GM19397 (cell line): ENCODE measurements at regions not wholly inside any gene's neighbourhood (a gene's known extent, or its start where the extent isn't known, plus 50 kb on each side); places are given as distances from the start of the nearest gene placed in this dataset.
"Not testable (repeated sequence)": the region's sequence is repeated elsewhere in the genome, so short reads cannot be mapped to it uniquely, and the experiment has no call there.

Source experiments
- ATAC-seq: cut with Tn5 transposase; IDR thresholded peaks from one replicate; pipeline ENCODE4 v1.9.1; 2021; ENCODE audit warnings: mild to moderate bottlenecking, moderate library complexity; ENCODE audit not compliant: unreplicated experiment

DNA sequence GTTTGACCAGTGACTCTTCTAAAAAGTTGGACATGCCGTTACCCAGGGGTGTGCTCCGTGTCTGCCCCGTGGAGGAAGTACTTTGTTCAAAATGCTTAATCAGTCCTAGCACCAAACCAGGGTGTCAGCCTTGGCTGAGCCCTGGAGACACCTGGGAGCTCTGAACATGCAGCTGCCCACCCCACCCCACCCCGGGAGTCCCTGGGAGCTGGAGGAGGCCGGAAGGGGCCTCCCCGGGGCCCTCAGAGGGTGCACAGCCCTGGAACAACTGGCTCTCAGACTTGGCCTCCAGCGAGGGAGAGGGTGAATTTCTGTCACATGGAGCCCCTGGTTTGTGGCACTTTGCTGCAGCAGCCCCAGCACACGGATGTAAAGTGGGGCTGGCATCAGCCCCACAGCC lies 152.1 kb downstream of the LAT start:
- not testable (repeated sequence) for ATAC-seq

GRCh38 chr16:29136046-29136696 lies 151.3 kb downstream of the LAT start:
- not testable (repeated sequence) for ATAC-seq

DNA sequence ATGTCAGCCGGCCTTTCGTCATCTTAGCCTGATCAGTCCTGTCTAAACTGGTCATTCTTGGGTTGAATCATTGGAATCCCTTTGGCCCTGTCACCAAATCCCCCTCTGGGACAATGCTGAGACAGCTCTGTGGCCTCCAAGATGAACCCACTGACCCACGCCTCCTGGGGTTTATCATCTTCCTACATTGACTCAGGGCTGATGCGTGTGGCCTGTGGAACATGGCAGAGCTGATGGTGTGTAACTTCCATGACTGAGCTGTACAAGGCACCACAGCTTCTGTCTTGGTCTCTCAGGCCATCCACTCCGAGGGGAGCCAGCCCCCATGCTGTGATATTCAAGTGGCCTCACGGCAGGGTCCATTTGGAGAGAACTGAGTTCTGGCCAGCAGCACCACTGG lies 150.2 kb downstream of the LAT start:
- not testable (repeated sequence) for ATAC-seq

DNA sequence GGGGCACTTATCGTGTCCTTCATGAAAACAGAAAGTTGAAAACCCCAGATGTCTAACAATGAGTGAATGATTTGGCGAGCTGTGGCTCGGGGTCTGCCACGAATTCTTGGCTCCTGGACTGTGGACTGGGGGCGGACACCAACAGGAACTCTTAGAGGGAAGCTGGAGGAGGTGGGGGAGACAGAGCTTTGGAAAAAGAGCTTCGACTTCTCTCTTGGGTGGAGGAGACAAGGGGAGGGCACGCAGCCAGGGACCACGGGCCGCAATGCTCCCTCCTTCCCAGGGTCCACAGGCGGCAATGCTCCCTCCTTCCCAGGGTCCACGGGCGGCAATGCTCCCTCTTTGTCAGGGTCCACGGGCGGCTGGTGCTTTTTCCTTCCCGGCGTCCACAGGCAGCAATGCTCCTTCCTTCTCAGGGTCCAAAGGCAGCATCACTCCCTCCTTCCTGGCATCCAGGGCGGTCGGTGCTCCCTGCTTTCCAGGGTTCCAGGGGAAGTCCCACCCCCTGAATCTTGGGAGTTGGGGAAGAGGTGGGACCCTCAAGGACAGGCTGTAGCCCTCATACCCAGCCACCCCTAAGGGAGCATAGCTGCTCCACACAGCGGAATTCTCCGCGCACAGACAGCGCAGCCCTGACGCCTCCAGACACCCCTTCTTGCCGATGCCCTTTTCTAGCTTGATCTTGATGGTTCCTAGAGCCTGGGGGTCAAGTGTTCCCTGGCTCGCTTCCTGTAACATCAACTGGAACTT lies 149.0 kb downstream of the LAT start:
- not testable (repeated sequence) for ATAC-seq

DNA sequence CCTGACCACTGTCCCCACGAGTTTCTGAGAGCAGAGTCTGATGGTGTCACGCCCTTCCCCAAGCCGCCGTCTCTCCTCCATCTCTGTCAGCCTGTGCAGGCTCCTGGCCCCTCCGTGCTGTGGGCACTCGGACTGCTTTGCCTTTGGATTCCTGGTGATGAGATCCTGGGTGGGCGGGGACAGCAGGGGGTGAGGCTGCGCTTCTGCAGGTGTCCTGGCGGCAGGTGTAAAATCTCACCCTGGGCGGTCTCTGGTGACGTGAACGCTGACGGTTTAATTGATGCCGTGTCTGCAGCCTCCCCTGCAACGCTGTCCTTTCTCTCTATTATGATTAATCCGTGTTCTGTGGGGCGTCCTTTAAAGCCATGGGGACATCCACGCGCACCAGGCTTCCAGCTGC lies 148.0 kb downstream of the LAT start:
- not testable (repeated sequence) for ATAC-seq

- ATAC-seq: not testable (repeated sequence)
Measured at GRCh38 chr16:29132444-29132843, 147.6 kb downstream of the LAT start.

DNA sequence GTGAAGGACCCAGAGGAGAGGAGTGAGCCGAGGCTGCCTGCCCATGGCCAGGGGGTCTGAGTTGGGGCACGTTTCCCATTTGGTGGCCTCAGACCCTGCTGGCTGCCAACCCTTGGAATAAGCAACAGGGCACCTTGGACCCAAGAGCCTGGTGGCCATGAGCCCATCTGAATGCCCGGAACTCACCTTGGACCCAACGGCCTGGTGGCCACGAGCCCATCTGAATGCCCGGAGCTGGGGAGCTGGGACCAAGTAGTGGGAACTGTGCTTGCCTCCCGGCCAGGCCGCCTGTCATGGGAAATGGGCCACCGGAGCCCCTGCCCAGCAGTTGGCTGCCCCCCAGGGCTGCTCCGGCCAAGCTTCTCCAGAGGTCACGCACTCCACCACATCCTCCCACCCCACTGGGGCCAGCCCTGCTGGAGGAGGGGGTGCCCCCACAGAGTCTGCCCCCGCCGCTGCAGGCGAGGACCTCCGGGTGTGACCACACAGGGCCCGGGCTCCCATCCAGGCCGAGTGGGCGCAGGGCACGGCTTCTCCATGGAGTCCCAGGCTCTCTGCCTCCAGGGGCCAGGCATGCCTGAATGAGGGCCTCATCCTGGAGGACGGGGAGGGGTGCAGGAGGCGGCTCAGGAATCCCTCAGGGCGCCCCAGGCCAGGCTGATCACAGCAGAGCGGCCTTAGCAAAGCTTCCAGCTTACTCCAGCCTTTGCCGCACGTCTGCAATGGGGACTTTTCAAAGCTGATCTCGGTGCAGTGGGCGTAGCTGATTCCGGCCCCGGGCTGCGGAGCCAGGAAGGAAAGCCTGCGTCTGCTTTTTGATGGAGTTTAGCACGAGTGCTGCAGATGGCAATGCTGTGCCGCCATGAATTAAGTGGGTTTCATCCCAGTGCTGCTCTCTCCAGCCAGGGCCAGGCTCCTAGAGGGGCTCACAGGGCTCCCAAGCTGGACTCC lies 146.3 kb downstream of the LAT start:
- ATAC-seq: not testable (repeated sequence)

DNA sequence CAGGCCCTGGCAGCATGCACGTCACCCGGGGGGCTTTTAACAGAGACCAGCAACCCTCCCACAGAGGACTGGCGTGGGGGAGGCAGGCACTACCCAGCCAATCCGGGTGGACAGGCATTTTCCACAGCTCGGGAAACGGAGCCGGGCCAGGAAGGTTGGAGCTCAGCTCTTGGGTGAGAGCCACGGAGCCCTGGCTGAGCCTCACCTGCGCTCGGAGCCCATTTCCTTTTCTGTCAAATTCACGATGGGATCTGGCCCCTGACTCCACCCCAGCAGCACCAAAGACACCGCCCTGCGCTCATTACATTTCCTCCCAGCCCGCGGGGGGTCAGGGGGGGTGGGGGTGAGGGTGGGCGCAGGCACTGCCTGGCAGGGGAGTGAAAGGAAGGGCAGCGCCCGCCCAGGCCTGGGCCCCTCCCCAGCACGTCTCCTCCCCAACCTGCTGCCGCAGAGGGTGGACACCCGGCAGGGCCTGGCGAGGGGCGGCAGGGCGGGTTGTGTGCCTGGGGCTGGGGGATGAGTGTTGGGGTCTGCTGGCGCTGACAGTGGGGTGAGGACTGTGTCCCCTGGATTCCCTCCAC lies 145.4 kb downstream of the LAT start:
- not testable (repeated sequence) for ATAC-seq

GRCh38 chr16:29129458-29130038 lies 144.7 kb downstream of the LAT start:
- ATAC-seq: not testable (repeated sequence)

DNA sequence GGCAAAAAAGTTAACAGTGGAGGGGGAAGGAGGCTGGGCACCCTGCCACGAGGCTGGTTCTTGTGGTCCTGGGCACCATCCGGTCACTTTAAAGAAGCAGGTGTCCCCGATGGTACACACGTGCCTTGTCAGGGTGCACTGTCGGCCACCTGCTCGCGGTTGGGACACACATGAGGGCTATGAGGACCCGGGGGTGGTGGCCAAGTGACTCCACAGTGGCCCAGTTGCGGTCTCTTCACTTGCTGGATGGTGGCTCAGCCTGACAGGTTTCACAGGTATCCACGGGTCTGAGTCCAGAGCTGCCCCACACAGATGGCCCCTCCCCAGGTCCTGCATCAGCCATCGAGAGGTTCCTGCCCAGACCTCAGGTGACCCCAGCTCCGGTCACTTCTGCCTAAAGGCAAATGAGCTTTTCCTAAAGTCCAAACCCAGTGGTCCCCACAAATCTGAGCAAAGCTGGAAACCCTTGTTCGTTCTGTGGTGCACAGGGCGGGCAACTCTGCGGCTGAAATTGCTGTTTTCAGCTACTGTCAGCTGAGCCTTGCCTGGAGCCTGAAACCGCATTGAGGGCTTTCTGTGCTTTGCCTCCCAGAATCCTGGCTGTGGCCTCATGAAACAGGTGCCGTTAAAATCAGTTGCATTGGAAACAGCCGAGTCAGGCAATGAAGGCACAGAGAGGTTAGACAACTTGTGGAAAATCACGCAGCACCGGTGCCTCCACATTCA lies 144.0 kb downstream of the LAT start:
- ATAC-seq: not testable (repeated sequence)

GRCh38 chr16:29127806-29128420 lies 143.1 kb downstream of the LAT start:
- ATAC-seq: not testable (repeated sequence)

GRCh38 chr16:29126616-29127015 lies 141.8 kb downstream of the LAT start:
- ATAC-seq: no peak

GRCh38 chr16:29126057-29126494 lies 141.2 kb downstream of the LAT start:
- ATAC-seq: no peak

DNA sequence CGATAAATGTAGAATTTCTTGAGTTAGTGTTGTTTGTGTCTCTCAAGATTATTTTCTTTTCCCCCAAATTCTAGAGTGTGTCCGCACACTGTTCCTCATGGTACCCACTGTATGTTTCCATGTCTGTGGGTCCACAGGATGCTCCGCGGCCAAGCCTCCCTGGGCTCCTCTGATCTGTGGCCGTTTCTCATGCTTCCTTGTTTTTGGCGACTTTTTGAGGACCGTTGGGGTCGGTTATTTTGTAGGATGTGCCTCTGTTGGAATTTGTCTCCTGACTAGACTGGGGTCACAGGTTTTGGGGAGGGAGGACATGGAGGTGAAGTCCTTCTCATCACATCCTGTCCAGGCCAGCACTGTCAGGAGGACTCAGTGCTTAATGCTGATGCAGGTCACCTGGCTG lies 140.0 kb downstream of the LAT start:
- no peak for ATAC-seq

- not testable (repeated sequence) for ATAC-seq
Measured at GRCh38 chr16:29124162-29124561, 139.3 kb downstream of the LAT start.

GRCh38 chr16:29120680-29121079 lies 135.8 kb downstream of the LAT start:
- not testable (repeated sequence) for ATAC-seq

- not testable (repeated sequence) for ATAC-seq
Measured at GRCh38 chr16:29118301-29118957, 133.6 kb downstream of the LAT start.

GRCh38 chr16:29117631-29118030 lies 132.8 kb downstream of the LAT start:
- no peak for ATAC-seq

- no peak for ATAC-seq
Measured at GRCh38 chr16:29116980-29117379, 132.1 kb downstream of the LAT start.
